IPS-18c (cell line): ENCODE measurements at regions not wholly inside any gene's neighbourhood (a gene's known extent, or its start where the extent isn't known, plus 50 kb on each side); places are given as distances from the start of the nearest gene placed in this dataset.

Source experiments
- H3K4me3 ChIP-seq: 2 replicates; pipeline ENCODE4 v1.7.0; 2013; ENCODE audit warnings: low read depth, mild to moderate bottlenecking, low read length, moderate library complexity; ENCODE audit not compliant: insufficient read depth
- H3K9me3 ChIP-seq: one replicate; pipeline ENCODE4 v1.6.1; 2013; ENCODE audit warnings: mild to moderate bottlenecking, low read length, moderate library complexity; ENCODE audit not compliant: control insufficient read depth, insufficient read depth

DNA sequence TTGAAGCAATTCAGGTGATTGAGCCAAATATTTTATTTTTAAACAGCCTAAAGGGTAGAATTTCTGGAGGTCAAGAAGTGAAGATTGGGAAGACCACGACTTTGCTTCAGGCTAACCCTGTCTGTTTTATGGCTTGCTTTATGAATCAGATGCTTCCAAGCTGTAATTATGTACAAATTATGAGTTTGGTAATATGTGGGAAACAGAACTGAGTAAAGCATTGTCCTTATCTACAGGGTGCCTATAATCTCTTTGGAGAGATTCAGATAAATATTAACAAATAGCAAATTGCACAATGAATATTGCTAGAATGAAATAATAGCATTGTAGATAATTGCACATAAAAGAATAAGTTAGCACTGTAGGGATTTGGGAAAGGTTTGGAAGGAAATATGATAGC is 539.4 kb upstream of the CDH2 start:
- Histone ChIP-seq H3K9me3 (no peaks in the 10 kb centered on the region), H3K4me3 (no peak overlapping the region)

DNA sequence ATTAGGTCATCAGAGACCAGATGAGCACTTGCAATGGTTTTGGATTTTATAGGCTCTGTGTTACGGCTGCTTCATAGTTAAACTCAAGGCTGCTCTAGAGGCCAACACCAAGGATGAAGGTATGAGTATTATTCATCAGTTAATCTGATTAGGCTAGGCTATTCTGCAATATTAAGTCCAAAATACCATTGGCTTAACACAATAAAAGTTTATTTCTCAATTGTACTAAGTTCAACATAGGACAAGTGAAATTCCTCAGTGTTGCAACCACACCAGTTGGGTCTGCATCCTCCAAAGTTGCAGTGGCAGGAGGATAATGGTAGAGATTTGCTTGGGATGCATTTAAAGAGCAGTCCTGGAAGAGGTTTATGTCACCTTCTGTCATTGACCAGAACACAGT is 538.3 kb upstream of the CDH2 start:
- Histone ChIP-seq H3K9me3 (no peaks in the 10 kb centered on the region), H3K4me3 (no peak overlapping the region)

DNA sequence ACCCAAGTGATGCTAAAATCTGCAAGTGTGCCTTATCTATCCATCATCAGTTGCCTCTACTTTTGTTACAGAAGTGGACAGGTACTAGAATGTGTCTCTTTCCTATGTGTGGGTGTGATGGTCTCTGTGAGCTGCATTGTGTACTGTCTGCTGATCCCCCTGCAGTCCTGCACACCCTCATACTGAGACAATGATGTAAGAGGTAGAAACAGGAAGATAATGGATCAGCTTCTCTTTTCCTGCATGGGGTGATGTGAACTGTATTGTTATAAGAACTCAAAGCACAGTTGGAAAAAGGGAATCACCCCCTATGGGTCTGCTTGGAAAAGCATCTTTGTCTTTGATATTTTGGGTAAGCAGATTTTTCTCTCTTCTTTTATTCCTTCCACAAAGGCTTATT is 537.6 kb upstream of the CDH2 start:
- no peaks in the 10 kb centered on the region for H3K9me3 ChIP-seq

DNA sequence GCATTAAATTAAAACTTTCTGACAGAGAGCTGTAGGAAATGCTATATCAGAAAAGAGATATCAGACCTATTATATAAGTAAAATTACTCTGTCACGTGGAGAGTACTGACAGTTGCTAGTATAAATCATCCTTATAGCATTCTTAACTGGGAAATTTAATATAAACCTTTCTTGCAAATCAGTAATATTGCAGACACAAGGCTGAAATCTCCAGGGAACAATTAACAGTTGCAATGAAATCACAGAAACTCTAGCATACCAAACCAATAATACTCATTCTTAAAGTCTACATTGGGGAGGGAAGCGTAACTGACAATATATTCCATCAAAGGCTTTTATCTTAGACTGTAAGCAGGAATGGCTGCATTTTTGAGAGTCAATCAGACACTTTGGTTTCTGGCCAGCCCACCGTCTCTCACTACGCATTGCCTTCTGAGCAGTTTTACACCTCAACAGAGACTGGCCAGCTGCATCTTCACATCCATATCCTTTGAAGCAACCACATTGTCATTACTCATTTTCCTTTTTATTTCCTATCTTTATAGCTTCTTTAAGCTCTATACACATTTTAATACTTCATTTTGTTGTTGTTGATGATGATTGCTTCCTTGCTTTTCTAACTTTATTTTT is 536.0 kb upstream of the CDH2 start:
- no peaks in the 10 kb centered on the region for H3K9me3 ChIP-seq

More for the DNA sequence above, 537.6 kb upstream of the CDH2 start:
- H3K4me3 ChIP-seq, result no peak overlapping the region

DNA sequence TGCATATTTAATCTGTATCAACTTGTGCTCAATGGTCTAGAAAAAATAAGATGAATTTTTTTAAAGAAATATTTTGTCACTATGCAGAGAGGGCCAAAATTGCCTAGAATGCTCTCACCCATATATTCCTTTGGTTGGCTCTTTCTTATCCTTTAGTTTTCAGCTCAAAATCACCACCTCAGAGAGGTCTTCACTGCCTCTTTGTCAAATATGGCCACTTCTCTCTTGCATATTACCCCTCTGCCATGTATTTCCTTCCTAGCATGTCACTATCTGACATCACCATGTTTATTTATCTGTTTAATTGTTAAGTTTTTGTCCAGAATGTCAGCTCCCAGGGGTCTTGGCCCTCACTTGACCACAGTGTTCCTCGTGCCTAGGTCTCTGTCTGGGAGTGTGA is 535.2 kb upstream of the CDH2 start:
- no peak overlapping the region for H3K4me3 ChIP-seq
- no peaks in the 10 kb centered on the region for H3K9me3 ChIP-seq

More for the DNA sequence above, 536.0 kb upstream of the CDH2 start:
- no peak overlapping the region for H3K4me3 ChIP-seq

DNA sequence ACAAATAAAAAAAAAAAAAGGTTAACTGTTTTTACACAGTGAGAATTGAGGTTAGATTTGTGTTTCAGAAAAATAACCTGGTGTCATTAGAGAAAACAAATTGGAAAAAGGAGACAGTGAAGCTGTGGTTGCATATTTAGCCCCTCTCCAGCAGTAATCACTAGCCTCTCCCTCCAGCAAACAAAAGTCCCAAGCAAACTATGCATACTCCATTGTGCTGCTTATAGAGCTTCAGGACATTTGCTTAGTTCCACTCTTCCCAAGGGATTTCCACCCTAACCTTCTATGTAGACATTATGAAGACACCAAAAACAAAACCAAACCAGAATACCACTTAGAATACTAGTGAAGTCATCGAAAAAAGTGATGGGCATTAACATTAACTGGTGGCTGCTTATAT is 534.2 kb upstream of the CDH2 start:
- Histone ChIP-seq H3K4me3 (no peak overlapping the region), H3K9me3 (no peaks in the 10 kb centered on the region)

DNA sequence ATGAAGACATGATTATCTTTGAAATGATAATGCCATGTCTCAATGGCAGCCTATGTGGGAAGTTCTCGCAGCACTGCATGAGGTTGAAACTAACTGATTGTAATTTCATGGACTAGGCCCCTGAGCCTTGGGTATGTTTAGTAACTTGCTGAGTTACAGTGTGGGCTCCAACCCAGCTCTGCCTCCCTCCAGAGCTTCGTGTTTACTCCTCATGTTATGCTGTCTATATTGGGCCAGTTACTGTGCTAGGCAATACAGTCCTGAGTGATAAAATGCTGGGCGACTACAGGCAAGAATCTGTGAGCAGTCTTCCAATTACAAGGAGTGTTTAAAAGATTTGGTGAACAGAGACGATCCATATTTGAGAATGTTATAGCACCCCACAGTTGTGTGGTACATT is 530.1 kb upstream of the CDH2 start:
- Histone ChIP-seq H3K9me3 (no peaks in the 10 kb centered on the region), H3K4me3 (no peak overlapping the region)

DNA sequence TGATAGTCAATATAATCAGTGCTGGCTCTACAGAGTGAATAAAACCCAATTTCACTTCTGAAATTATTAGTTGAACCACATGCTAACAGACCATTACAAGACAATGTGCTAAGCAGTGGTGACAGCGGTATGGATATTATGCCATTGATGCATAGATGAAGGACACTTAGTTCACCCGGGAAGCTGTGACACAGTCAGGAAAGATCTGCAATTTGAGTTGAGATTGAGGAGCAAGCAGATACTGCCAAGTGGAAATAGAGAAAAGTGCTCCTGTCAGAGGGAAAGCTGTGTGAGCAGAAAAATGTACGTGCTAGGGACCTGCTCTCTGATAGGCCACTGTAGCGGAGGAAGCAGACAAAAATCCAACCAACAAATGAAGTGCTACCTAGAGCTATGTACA is 529.5 kb upstream of the CDH2 start:
- no peak overlapping the region for H3K4me3 ChIP-seq
- H3K9me3 ChIP-seq, result no peaks in the 10 kb centered on the region

DNA sequence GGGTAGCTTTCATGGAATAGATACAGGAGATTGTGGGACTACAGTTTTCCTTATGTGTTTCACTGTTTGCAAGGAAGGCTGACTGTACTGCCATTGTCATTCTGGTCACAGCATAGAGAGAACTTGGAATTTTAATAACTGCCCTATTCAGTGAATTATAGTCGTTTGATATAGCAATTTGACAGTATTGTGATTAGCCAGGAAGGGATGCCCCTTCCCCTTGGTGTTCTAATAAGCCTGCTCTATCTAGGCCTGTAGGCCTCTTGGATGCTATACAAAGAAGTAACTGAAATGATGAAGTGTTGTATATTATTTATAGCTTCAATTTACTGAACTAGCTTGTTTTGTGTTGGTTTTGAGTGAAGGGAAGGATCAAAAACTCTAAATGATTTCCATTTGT is 528.6 kb upstream of the CDH2 start:
- Histone ChIP-seq H3K9me3 (no peaks in the 10 kb centered on the region), H3K4me3 (no peak overlapping the region)

DNA sequence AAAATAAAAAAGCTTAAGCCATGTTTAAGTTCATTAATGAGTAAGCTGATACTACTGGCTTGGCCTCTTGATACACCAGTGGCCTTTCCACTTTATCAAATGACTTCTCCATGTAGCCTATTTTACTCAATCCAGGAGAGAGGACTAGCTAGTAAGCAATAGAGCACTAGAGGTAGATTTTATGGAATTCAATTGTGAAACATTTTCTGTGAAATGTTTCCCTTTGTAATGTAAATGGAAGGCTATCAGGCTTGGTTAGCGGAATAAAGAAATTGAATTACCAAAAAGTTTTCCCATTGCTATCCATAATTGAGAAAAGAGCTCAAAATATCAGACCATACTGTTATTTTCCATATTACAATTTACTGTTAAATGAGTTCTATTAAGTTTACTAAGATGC is 515.4 kb upstream of the CDH2 start:
- H3K4me3 ChIP-seq, result no peak overlapping the region
- H3K9me3 ChIP-seq, result no peaks in the 10 kb centered on the region

DNA sequence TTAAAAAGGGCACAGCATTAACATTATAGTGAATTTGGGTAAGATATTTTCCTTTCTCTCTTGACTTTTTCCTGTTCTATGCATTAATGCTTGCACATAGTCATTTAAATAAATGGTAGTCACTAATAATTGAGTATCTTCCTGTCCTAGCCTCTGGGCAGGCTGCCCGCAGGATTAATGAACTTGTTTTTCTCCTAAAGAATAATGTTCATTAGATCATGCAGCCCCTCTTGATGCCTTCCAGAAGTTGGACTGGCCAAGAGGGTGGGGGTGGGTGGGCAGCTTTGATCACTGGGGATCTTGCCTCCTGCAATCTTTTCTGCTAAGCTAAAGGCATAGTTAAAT is 514.5 kb upstream of the CDH2 start:
- no peak overlapping the region for H3K4me3 ChIP-seq
- no peaks in the 10 kb centered on the region for H3K9me3 ChIP-seq

DNA sequence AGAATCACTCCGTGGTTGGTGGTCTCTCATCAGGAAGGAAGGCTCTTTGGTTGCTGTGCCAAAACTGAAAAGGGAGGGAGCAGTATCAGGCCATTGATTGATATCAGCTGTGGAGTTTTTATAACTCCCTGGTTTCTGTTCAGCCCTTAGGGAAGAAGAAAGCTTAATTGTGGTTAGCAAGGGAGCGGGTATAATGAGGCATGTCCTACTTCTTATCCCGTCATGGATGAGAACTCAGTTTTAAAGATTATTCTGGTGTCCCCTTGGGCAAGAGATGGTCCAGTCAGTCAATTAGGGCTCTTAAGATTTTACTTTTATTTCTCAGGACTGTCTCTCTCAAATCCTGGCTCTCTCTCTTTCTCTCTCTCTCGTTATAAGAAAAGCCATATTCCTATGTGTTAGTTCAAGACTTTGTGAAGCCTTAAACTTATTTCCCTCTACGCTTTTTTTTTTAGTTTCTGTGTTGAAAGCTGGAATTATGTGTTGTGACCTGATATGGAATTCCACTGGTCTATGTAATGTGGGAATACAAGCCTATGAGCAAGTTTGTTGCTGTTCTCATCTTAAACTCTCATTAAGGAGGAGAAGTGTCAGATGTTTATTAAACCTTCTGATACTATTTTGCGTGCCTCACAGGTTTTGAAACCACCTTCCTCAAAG is 514.0 kb upstream of the CDH2 start:
- Histone ChIP-seq H3K9me3 (no peaks in the 10 kb centered on the region), H3K4me3 (no peak overlapping the region)

DNA sequence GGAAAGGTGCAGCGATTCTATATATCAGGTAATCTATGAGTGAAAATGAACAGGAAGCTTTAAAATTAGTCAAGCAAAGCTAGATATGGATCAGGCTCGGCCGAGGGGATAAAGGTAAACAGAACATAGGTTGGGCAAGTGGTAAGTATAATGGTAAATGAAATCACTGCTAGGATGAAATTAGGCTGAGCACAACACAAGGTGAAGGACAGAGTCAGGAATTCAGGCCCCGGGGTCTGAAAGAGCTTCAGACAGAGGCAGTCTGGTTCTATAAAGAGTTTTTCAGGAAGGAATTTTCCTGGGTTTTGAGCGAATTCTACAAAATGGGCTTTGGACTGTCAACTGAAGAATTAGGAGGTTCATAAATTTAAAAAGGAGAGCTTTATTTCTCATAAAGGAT is 513.2 kb upstream of the CDH2 start:
- Histone ChIP-seq H3K9me3 (no peaks in the 10 kb centered on the region), H3K4me3 (no peak overlapping the region)

DNA sequence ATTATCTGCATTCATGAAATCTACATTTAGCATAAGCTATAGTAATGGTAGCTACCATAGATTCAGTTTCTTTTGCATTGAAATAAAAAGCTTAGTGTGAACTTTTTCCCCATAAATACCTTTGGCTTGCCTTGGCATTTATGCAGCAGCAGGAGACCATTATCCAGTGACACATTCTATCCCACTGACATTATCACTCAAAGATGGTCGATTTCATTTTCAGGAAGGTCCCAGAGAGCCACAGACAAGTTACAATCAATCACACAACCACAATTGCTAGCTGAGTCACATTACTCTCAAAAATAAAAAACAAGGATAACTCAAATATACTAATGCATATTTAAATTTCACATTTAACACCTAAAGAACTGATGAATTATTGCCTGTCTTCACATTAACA is 512.7 kb upstream of the CDH2 start:
- Histone ChIP-seq H3K9me3 (no peaks in the 10 kb centered on the region), H3K4me3 (no peak overlapping the region)

DNA sequence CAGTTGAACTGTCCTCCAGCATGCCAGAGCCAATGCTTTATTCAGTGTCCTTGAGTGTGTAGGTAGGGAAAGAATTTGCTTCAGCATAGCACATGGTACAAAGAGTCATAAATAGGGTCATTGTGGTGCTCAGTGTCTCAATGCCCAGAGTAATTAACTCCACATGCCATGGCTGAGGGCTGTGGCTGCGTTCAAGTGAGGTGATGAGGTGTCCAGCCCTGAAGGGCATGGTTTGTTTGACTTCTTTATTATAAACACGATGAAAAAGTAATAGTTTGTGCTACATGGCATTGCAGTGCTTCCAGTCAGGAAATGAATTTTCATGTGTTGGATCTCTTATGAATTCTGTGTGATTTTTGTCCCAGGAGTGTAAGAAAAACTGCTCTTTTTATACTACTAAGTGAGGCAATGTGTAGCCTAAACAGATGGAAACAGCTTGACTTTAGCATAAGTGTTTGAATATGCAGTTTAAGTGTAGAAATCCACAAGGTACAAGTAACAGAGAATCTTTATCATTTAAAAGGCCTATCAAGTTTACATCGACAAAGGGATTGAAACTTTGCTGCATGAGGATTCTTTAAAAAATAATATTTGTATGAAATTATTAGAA is 507.9 kb upstream of the CDH2 start:
- no peak overlapping the region for H3K4me3 ChIP-seq
- no peaks in the 10 kb centered on the region for H3K9me3 ChIP-seq

DNA sequence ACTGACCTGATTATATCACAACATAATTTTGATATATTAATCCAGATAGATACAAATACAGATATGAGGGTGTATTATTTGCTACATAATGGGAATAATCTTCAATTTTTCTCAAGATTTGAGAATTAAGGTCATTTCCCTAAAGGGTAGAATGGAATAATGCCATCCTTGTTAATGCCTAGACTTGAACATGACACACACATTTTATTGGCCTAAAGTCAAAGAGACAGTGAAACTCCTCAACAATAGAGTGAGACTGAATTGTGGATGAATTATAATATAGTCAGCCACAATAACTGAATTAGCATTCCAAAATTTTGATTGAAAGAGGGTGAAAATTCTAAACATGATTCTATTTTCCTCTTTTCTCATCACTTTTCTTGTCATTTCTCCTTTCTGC is 506.0 kb upstream of the CDH2 start:
- no peak overlapping the region for H3K4me3 ChIP-seq
- H3K9me3 ChIP-seq, result no peaks in the 10 kb centered on the region

DNA sequence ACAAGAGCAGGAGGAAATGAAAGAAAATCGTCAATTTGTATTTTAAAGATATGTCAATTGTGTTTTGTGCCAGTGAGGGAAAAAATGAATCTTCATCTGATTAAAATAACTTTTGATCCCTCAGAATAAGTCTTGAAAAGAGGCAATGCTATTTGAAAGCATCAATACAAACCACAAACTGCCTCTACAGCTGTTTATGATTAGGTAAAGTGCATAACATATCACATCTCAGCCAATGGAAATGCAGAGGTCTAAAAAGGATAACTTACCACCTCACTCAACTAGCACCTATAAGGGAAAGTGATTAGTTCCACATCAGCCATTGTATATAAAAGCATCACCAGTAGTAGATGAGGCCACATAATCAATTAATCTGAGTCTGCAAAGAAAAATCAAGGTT is 492.2 kb upstream of the CDH2 start:
- H3K9me3 ChIP-seq, result no peaks in the 10 kb centered on the region
- no peak overlapping the region for H3K4me3 ChIP-seq

DNA sequence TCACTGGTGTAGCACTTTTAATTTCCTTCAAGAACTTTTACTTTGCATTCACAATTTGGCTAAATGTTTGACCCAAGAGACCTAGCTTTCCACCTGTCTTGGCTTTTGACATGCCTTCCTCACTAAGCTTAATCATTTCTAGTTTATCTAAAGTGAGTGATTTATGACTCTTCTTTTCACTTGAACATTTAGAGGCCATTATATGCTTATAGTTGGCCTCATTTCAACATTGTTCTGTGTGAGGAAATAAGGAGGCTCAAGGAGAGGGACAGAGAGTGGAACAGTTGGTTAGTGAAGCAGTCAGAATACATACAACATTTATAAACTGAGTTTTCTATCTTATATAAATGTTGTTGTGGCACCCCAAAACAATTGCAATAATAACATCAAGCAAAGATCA is 489.3 kb upstream of the CDH2 start:
- no peaks in the 10 kb centered on the region for H3K9me3 ChIP-seq
- no peak overlapping the region for H3K4me3 ChIP-seq

DNA sequence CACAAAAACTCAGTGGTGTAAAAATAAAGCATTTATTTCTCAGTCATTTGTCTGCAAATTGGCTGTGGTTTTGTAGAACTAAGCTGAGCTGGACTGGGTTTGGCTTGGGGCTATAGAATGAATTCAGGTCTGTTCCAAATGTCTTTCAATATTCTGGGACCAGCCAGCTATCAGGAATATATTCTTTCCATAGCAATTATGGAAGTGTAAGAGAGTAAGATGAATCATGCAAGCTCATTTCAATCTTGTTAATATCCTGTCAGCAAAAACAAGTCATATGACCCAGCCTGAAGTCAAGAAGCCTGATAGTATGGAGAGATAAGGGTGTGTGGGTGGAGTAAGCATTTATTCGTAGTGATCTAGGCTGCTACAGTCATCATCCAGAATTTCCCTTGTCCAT is 481.0 kb upstream of the CDH2 start:
- no peaks in the 10 kb centered on the region for H3K9me3 ChIP-seq
- H3K4me3 ChIP-seq, result no peak overlapping the region
